ENCODE measurements at regions not wholly inside any gene's neighbourhood (a gene's known extent, or its start where the extent isn't known, plus 50 kb on each side); places are given as distances from the start of the nearest gene placed in this dataset.

DNA sequence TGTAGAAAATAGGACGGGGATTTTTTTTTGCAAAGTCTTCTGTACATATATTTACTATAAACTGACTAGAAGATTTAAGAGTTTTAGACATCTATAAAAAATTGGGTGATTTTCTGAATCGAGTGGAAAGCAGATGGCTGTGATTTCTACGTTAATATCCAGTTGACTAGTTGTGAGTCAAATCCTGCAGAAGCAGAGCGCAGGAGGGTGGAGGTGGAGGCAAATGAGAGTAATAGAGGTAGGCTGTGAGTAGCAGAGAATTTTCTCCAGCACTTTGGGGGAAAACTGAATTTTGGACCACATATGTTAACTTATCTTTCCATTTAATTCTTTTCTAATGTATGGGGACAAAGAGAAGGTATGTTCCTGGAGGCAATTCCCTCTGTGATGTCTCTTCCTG is 82.1 kb upstream of the SOX3 start:
- WGBS, 2 donors, result 81 to 83% methylated on average over 4 of the region's 4 CpGs
- H3K9me3 ChIP-seq, result no peaks in the 10 kb centered on the region
- TF ChIP-seq, protein P1, sequence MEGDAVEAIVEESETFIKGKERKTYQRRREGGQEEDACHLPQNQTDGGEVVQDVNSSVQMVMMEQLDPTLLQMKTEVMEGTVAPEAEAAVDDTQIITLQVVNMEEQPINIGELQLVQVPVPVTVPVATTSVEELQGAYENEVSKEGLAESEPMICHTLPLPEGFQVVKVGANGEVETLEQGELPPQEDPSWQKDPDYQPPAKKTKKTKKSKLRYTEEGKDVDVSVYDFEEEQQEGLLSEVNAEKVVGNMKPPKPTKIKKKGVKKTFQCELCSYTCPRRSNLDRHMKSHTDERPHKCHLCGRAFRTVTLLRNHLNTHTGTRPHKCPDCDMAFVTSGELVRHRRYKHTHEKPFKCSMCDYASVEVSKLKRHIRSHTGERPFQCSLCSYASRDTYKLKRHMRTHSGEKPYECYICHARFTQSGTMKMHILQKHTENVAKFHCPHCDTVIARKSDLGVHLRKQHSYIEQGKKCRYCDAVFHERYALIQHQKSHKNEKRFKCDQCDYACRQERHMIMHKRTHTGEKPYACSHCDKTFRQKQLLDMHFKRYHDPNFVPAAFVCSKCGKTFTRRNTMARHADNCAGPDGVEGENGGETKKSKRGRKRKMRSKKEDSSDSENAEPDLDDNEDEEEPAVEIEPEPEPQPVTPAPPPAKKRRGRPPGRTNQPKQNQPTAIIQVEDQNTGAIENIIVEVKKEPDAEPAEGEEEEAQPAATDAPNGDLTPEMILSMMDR (IDR thresholded peaks at IDR 0.05), result no peak
- H3K4me3 ChIP-seq, result no peak overlapping the region
- ATAC-seq, result no peak
- H3K27me3 ChIP-seq, result no peaks in the 10 kb centered on the region
- no peak for DNase-seq
- no peak overlapping the region for H3K27ac ChIP-seq
- intact Hi-C loops (cut with DNase I), result no loop called here
- H3K4me1 ChIP-seq, result no peaks in the 10 kb centered on the region
- no peaks in the 10 kb centered on the region for H3K36me3 ChIP-seq

DNA sequence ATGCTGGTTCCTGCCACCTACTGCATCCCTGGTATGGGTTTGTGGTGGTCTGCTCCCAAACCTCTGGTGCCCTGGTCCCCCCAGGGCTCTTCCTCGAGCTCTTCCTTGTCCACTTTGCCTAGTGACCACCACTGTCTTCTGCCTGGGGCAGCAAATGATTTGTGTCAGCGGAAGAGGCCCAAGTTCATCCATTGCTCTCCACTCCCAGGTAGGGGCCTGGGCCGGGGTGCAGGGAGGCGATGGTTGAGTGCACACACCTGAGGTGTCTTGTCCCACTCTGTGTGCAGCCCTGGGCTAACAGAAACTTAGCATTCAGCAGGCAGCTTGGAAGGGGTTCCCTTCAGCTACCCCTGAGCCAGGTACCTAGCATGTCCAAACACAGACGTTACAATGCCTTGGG is 75.6 kb upstream of the SOX3 start:
- no peak overlapping the region for H3K4me3 ChIP-seq
- no peaks in the 10 kb centered on the region for H3K4me1 ChIP-seq
- no peak for DNase-seq
- intact Hi-C loops (cut with DNase I), result no loop called here
- H3K9me3 ChIP-seq, result no peaks in the 10 kb centered on the region
- 62 to 68% methylated on average over 5 of the region's 5 CpGs for WGBS, 2 donors
- TF ChIP-seq, protein P1 (IDR thresholded peaks at IDR 0.05), result no peak
- no peaks in the 10 kb centered on the region for H3K36me3 ChIP-seq
- no peak overlapping the region for H3K27ac ChIP-seq
- H3K27me3 ChIP-seq, result peaks cover 0 to 4% (median 0%) of the 10 kb centered on the region in 7 donors
- ATAC-seq, result no peak

DNA sequence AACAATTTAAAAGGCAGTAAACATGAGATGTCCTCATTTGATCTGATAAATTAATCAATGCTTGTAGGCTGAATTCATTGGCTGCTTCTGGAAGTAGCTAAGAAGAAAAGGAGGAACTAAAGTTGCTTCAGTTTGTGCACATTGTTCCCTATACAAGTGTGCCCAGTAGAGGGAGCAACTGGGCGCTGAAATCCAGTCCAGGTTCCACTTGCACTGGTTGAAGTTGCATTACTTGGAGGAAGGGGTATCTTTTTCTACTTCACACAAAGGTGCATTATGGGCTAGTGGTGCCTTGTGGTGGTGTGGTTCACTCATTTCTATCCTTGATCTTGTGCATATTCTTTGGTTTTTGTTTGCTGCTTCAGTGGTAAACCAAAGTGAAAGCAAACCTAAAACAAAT is 67.9 kb upstream of the SOX3 start:
- DNase-seq, result peak in 1 of 2 donors; percentile 3
- H3K27ac ChIP-seq, result no peak overlapping the region
- no peaks in the 10 kb centered on the region for H3K9me3 ChIP-seq
- H3K27me3 ChIP-seq, result peaks cover 0 to 4% (median 0%) of the 10 kb centered on the region in 7 donors
- intact Hi-C loops (cut with DNase I), result no loop called here
- H3K4me1 ChIP-seq, result no peaks in the 10 kb centered on the region
- TF ChIP-seq, protein P1 (IDR thresholded peaks at IDR 0.05), result peak in 7 of 9 donors; percentile 42 to 72 (median 45)
- no peak for ATAC-seq
- no peak overlapping the region for H3K4me3 ChIP-seq
- WGBS, 2 donors, result 7 to 12% methylated on average over 1 of the region's 1 CpG
- no peaks in the 10 kb centered on the region for H3K36me3 ChIP-seq

DNA sequence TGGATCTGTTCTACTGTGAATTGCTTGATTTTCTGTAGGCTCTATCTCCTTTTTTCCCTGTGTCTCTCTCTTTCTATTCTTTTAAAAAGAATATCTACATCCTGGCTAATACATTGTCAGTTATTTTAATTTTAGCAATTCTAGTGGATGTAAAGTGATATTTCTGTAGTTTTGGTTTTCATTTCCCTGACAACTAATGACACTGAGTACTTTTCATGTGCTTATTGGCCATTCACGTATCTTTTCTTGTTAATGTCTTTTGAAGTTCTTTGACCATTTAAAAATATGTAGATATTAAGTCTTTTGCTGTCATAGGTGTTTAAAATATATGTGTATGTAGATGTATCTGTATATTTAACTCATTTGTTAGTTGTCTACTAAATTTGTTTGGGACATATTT is 59.0 kb upstream of the SOX3 start:
- Histone ChIP-seq H3K9me3 (peaks cover 0 to 11% (median 0%) of the 10 kb centered on the region in 11 donors), H3K4me1 (no peaks in the 10 kb centered on the region), H3K36me3 (no peaks in the 10 kb centered on the region), H3K27me3 (peaks cover 0 to 6% (median 0%) of the 10 kb centered on the region in 7 donors), H3K4me3 (no peak overlapping the region), H3K27ac (no peak overlapping the region)
- ATAC-seq (no peak), DNase-seq (no peak)
- TF ChIP-seq, protein P1 (IDR thresholded peaks at IDR 0.05), result no peak
- 50 to 75% methylated on average over 1 of the region's 1 CpG for WGBS, 2 donors
- intact Hi-C loops (cut with DNase I), result no loop called here

All from heart right ventricle (tissue), 16 donors.